ENCODE measurements at regions not wholly inside any gene's neighbourhood (a gene's known extent, or its start where the extent isn't known, plus 50 kb on each side); places are given as distances from the start of the nearest gene placed in this dataset.

GRCh38 chr2:198710562-198710961 is 747.2 kb downstream of the SATB2 start:
- Mint-ChIP-seq H3K27ac (ENCODE audit: unreplicated experiment) (no peak overlapping the region), H3K27me3 (ENCODE audit: unreplicated experiment) (peaks cover 2% of the 10 kb centered on the region), H3K9me3 (ENCODE audit: unreplicated experiment) (no peaks in the 10 kb centered on the region), H3K4me3 (ENCODE audit: unreplicated experiment) (no peak overlapping the region), H3K4me1 (ENCODE audit: unreplicated experiment) (no peaks in the 10 kb centered on the region), H3K36me3 (ENCODE audit: unreplicated experiment) (no peaks in the 10 kb centered on the region)
- TF ChIP-seq CTCF (IDR thresholded peaks at IDR 0.05) = no peak
- no peak for DNase-seq (ENCODE audit: extremely low spot score, unreplicated experiment)

- TF ChIP-seq CTCF (IDR thresholded peaks at IDR 0.05) = no peak
- Mint-ChIP-seq H3K27me3 (ENCODE audit: unreplicated experiment) (peaks cover 2% of the 10 kb centered on the region), H3K27ac (ENCODE audit: unreplicated experiment) (no peak overlapping the region), H3K4me3 (ENCODE audit: unreplicated experiment) (no peak overlapping the region), H3K36me3 (ENCODE audit: unreplicated experiment) (no peaks in the 10 kb centered on the region), H3K9me3 (ENCODE audit: unreplicated experiment) (no peaks in the 10 kb centered on the region), H3K4me1 (ENCODE audit: unreplicated experiment) (no peaks in the 10 kb centered on the region)
- no peak for DNase-seq (ENCODE audit: extremely low spot score, unreplicated experiment)
These were observed 751.2 kb downstream of the SATB2 start for GRCh38 chr2:198706476-198707082.

GRCh38 chr2:198703281-198703680 is 754.5 kb downstream of the SATB2 start:
- H3K9me3 Mint-ChIP-seq (ENCODE audit: unreplicated experiment) = no peaks in the 10 kb centered on the region
- H3K36me3 Mint-ChIP-seq (ENCODE audit: unreplicated experiment) = no peaks in the 10 kb centered on the region
- H3K4me3 Mint-ChIP-seq (ENCODE audit: unreplicated experiment) = no peak overlapping the region
- H3K4me1 Mint-ChIP-seq (ENCODE audit: unreplicated experiment) = no peaks in the 10 kb centered on the region
- H3K27ac Mint-ChIP-seq (ENCODE audit: unreplicated experiment) = no peak overlapping the region
- H3K27me3 Mint-ChIP-seq (ENCODE audit: unreplicated experiment) = no peaks in the 10 kb centered on the region
- DNase-seq (ENCODE audit: extremely low spot score, unreplicated experiment) = no peak
- TF ChIP-seq CTCF (IDR thresholded peaks at IDR 0.05) = no peak

GRCh38 chr2:198702796-198703195 is 754.9 kb downstream of the SATB2 start:
- H3K9me3 Mint-ChIP-seq (ENCODE audit: unreplicated experiment) = no peaks in the 10 kb centered on the region
- H3K4me1 Mint-ChIP-seq (ENCODE audit: unreplicated experiment) = no peaks in the 10 kb centered on the region
- DNase-seq (ENCODE audit: extremely low spot score, unreplicated experiment) = no peak
- H3K27ac Mint-ChIP-seq (ENCODE audit: unreplicated experiment) = no peak overlapping the region
- H3K4me3 Mint-ChIP-seq (ENCODE audit: unreplicated experiment) = no peak overlapping the region
- H3K36me3 Mint-ChIP-seq (ENCODE audit: unreplicated experiment) = no peaks in the 10 kb centered on the region
- H3K27me3 Mint-ChIP-seq (ENCODE audit: unreplicated experiment) = no peaks in the 10 kb centered on the region
- TF ChIP-seq CTCF (IDR thresholded peaks at IDR 0.05) = no peak

GRCh38 chr2:198701481-198701880 is 756.3 kb downstream of the SATB2 start:
- no peak for TF ChIP-seq CTCF (IDR thresholded peaks at IDR 0.05)
- no peak for DNase-seq (ENCODE audit: extremely low spot score, unreplicated experiment)
- H3K9me3 Mint-ChIP-seq (ENCODE audit: unreplicated experiment) = no peaks in the 10 kb centered on the region
- H3K36me3 Mint-ChIP-seq (ENCODE audit: unreplicated experiment) = no peaks in the 10 kb centered on the region
- H3K27ac Mint-ChIP-seq (ENCODE audit: unreplicated experiment) = no peak overlapping the region
- H3K4me1 Mint-ChIP-seq (ENCODE audit: unreplicated experiment) = no peaks in the 10 kb centered on the region
- H3K4me3 Mint-ChIP-seq (ENCODE audit: unreplicated experiment) = no peak overlapping the region
- H3K27me3 Mint-ChIP-seq (ENCODE audit: unreplicated experiment) = peaks cover 5% of the 10 kb centered on the region

All from osteocyte (in vitro differentiated cells).